HepG2 (cell line): ENCODE measurements at regions not wholly inside any gene's neighbourhood (a gene's known extent, or its start where the extent isn't known, plus 50 kb on each side); places are given as distances from the start of the nearest gene placed in this dataset.

ENCODE experiments used
- ATAC-seq: fragments of 200-7000 bp; cut with Tn5 transposase; 3 replicates; pipeline ENCODE4 v1.9.1; 2020; ENCODE audit warnings: mild to moderate bottlenecking, moderate library complexity
- BruUV-seq: library from RNA; stranded (reverse); fragments of 400-500 nt; replicated peaks from 2 replicates; lab custom pipeline; 2021; lab: Mats Ljungman, UMichigan
- CTCF ChIA-PET: fragments of 300-600 bp; formaldehyde crosslinking; extraction: SDS; loops from one replicate; lab custom pipeline; 2021; ENCODE audit warnings: low total read pairs, inconsistent platforms, low intra/inter-chr PET ratio; lab: Yijun Ruan, JAX
- POLR2A ChIA-PET: fragments of 350-600 bp; sonication (Branson Sonifier 250); formaldehyde crosslinking; loops from one replicate; lab custom pipeline; 2020; ENCODE audit warnings: antibody characterized with exemption, inconsistent platforms; lab: Yijun Ruan, JAX
- DNase-seq: peaks from one replicate; pipeline ENCODE4 v3.0.0-alpha.2; 2015; ENCODE audit warnings: low spot score
- FAIRE-seq: peaks from 3 replicates; lab custom pipeline; 2011; peaks lifted over from hg19 to GRCh38; lab: Jason Lieb, UNC
- H2AFZ ChIP-seq: one replicate; pipeline ENCODE4 v1.6.1; 2011; ENCODE audit warnings: low read length, inconsistent platforms
- H3K27ac ChIP-seq: fragments of 300-600 bp; 3 replicates; pipeline ENCODE4 v1.8.0; 2011; ENCODE audit warnings: mixed run types, mild to moderate bottlenecking, mixed read lengths, low read length, inconsistent platforms; ENCODE audit not compliant: insufficient read depth; ENCODE audit errors: extremely low read length
- H3K27me3 ChIP-seq, 2 experiments: fragments of 200-600 bp in 1 of 2; 2 replicates in 1 of 2; 3 replicates in 1 of 2; pipeline versions ENCODE4 v1.6.0 to v1.8.0; 2011; ENCODE audit warnings: low read length in 2 of 2, mild to moderate bottlenecking in 2 of 2, moderate library complexity in 2 of 2, inconsistent platforms in 1 of 2; ENCODE audit not compliant: insufficient read depth in 2 of 2, control insufficient read depth in 1 of 2
- H3K36me3 ChIP-seq, 2 experiments: fragments of 200-600 bp in 1 of 2; replicated peaks in 1 of 2; 2 replicates in 1 of 2; 3 replicates in 1 of 2; pipeline versions ENCODE4 v1.5.1 to v1.8.0; 2011; ENCODE audit warnings: low read length in 2 of 2, inconsistent platforms in 1 of 2; ENCODE audit not compliant: insufficient read depth in 2 of 2, control insufficient read depth in 1 of 2
- H3K4me1 ChIP-seq: 2 replicates; pipeline ENCODE4 v1.5.1; 2012; ENCODE audit warnings: low read length, inconsistent platforms; ENCODE audit not compliant: insufficient read depth
- H3K4me2 ChIP-seq: 2 replicates; pipeline ENCODE4 v1.6.0; 2011; ENCODE audit warnings: low read depth, low read length, inconsistent platforms
- H3K4me3 ChIP-seq, 3 experiments: fragments of 200-600 bp in 1 of 3; sonication (generic), shearing (Covaris generic) in 1 of 3; replicated peaks in 1 of 3; 2 replicates each; pipeline ENCODE4 v1.5.1; 2011 to 2016; ENCODE audit warnings: low read length in 3 of 3, inconsistent platforms in 2 of 3, low read depth in 2 of 3, mild to moderate bottlenecking in 2 of 3, control low read depth in 1 of 3, mixed read lengths in 1 of 3; ENCODE audit not compliant: insufficient read depth in 1 of 3
- H3K79me2 ChIP-seq: one replicate; pipeline ENCODE4 v1.6.1; 2011; ENCODE audit warnings: low read length, inconsistent platforms; ENCODE audit not compliant: insufficient read depth
- H3K9ac ChIP-seq: 2 replicates; pipeline ENCODE4 v1.6.0; 2011; ENCODE audit warnings: mild to moderate bottlenecking, low read depth, low read length, inconsistent platforms; ENCODE audit not compliant: insufficient read depth
- H3K9me3 ChIP-seq: 2 replicates; pipeline ENCODE4 v1.5.1; 2012; ENCODE audit warnings: mild to moderate bottlenecking, low read length
- H4K20me1 ChIP-seq: 2 replicates; pipeline ENCODE4 v1.6.0; 2011; ENCODE audit warnings: inconsistent platforms, mild to moderate bottlenecking, low read length, moderate library complexity; ENCODE audit not compliant: insufficient read depth
- POLR2AphosphoS5 ChIP-seq: IDR thresholded peaks from 2 replicates; pipeline ENCODE4 v1.6.1; 2012; ENCODE audit warnings: low read depth, low read length
- RORA ChIP-seq: sonication (generic); formaldehyde crosslinking; IDR thresholded peaks from 2 replicates; pipeline ENCODE4 v1.5.0; 2020; ENCODE audit warnings: mild to moderate bottlenecking, missing genetic modification reagents, moderate library complexity
- SKIL ChIP-seq: sonication (generic); formaldehyde crosslinking; IDR thresholded peaks from 2 replicates; pipeline ENCODE4 v1.8.0; 2022; ENCODE audit warnings: missing genetic modification reagents, mild to moderate bottlenecking, moderate library complexity, borderline replicate concordance
- SMAD9 ChIP-seq: sonication (generic); formaldehyde crosslinking; IDR thresholded peaks from 2 replicates; pipeline ENCODE4 v1.5.1; 2020; ENCODE audit warnings: mild to moderate bottlenecking, missing genetic modification reagents
- ZNF430 ChIP-seq: sonication (generic); formaldehyde crosslinking; IDR thresholded peaks from 2 replicates; pipeline ENCODE4 v1.9.0; 2021; ENCODE audit warnings: mild to moderate bottlenecking, missing genetic modification reagents
- ZNF597 ChIP-seq: sonication (generic); formaldehyde crosslinking; IDR thresholded peaks from 2 replicates; pipeline ENCODE4 v1.5.0; 2020; ENCODE audit warnings: missing genetic modification reagents
- WGBS: methylation state at CpG from one replicate; pipeline ENCODE4 v1.1.6; 2017; ENCODE audit warnings: low lambda C conversion rate; 5-methylcytosine and 5-hydroxymethylcytosine counted together
- in situ Hi-C: cut with HindIII; loops from 2 replicates; pipeline ENCODE4 v1.10.0; 2017; ENCODE audit warnings: low pct_unique_long_range_greater_than_20kb; ENCODE audit not compliant: extremely low pct_ligation_motif_present
- intact Hi-C: fragments of 100-400 bp; cut with micrococcal nuclease; formaldehyde crosslinking; loops from one replicate; pipeline ENCODE4 v1.10.0; 2022; ENCODE audit not compliant: unreplicated experiment

GRCh38 chr12:90826036-90826435 is 128.9 kb downstream of the CCER1 start (continued):
- no peak for TF ChIP-seq SKIL (CRISPR knock-in tag)
- TF ChIP-seq ZNF430 (CRISPR knock-in tag), result no peak

GRCh38 chr12:90823859-90824258 is 131.1 kb downstream of the CCER1 start:
- Histone ChIP-seq H2AFZ (no peak overlapping the region), H3K4me2 (no peak overlapping the region), H3K27ac (no peak overlapping the region), H3K9me3 (no peaks in the 10 kb centered on the region; the same call in 1 of the 2 replicates), H3K79me2 (no peaks in the 10 kb centered on the region)
- no peak for FAIRE-seq
- intact Hi-C loops, result no loop called here
- ATAC-seq, result no peak
- TF ChIP-seq POLR2AphosphoS5, result no peak
- no peak for TF ChIP-seq RORA (CRISPR knock-in tag)
- TF ChIP-seq SMAD9 (CRISPR knock-in tag), result no peak
- no peak for TF ChIP-seq ZNF597 (CRISPR knock-in tag)
- TF ChIP-seq, all 625 proteins: peak for 0
- in situ Hi-C loops, result no loop called here
- no peaks in the 10 kb centered on the region for H4K20me1 ChIP-seq
- no peak overlapping the region for H3K9ac ChIP-seq
- H3K4me3 ChIP-seq, result no peak overlapping the region
- no peak for DNase-seq
- WGBS, result 56% methylated on average over 11 of the region's 32 CpGs
- H3K4me1 ChIP-seq, result no peaks in the 10 kb centered on the region
- CTCF ChIA-PET, result no interaction called here
- no TSS peak for BruUV-seq
- H3K27me3 ChIP-seq, result no peaks in the 10 kb centered on the region
- no peaks in the 10 kb centered on the region for H3K36me3 ChIP-seq
- POLR2A ChIA-PET, result no interaction called here
